GM18526 (cell line): ENCODE measurements at regions not wholly inside any gene's neighbourhood (a gene's known extent, or its start where the extent isn't known, plus 50 kb on each side); places are given as distances from the start of the nearest gene placed in this dataset.

Source experiments
- POLR2A ChIP-seq: IDR thresholded peaks from 3 replicates; pipeline ENCODE4 v1.6.1; 2011; ENCODE audit not compliant: insufficient read length; ENCODE audit errors: extremely low read depth

- TF ChIP-seq POLR2A: no peak
Measured at GRCh38 chr5:123875561-123876275, 363.7 kb downstream of the CSNK1G3 start.

DNA sequence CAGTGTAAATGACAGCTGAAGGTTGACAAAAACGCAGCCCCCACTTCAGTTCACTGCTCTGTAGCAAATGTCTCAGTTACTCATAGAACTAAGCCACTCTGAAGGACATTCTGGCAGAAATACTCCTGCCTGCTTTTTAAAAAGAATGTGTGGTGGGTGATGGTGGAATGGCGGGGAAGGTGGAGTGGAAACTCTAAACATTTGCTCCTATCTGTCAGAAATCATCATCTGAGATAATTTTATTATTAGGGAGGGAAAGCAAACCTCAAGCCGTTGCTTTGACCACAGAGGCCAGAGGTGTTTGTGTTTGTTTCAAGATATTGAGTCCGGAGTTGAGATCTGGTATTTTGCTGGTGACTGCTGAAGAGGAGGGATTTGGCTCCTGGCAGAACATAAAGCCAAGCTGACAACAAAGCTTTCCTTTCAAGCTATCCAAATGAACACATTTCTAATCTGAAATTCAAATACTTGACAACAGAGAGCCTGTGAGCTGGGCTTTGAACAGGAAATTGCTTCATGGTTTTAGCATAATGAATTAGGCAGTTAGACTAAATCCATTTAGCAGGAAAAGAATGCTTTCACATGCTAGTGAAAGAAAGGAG, 362.7 kb downstream of the CSNK1G3 start:
- TF ChIP-seq POLR2A: no peak

DNA sequence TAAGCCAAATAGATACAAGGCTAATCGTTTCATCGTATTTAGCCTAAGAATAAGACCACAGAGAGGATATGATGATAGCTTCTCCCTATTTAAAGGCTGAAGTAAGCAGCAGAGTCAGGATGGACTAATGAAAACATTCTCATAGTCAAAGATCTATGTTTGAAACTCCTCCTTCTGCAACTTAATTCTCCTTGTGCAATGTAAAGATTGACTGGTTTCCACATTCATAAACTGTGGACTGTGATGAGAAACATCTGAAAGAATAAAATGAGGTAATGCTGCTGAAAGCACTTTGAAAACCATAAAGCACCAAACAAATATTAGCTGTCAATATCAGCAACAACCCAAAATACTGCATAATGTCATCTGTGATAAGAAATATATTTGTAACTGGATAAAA, 361.9 kb downstream of the CSNK1G3 start:
- no peak for TF ChIP-seq POLR2A

DNA sequence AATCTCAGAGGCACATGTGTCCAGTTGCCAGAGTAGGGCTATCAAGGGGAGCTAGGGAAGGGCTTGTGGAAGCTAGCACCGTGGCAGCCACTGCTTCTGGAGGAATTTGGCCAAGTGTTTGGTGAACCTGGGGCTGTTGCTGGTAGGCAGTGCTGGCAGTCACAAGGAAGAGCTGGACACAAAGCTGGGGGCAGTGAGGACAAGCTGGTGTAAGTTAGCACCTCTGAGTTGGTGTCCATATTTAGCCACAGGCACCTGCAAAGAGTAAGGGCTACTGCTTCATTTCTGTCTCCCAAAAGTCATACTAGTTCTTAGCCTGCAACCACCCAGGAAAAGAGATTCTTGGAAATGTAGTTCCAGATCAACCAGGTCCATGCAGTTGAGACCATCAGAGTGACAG, 359.4 kb downstream of the CSNK1G3 start:
- no peak for TF ChIP-seq POLR2A

- TF ChIP-seq POLR2A: no peak
Measured at GRCh38 chr5:123868881-123869280, 356.9 kb downstream of the CSNK1G3 start.

DNA sequence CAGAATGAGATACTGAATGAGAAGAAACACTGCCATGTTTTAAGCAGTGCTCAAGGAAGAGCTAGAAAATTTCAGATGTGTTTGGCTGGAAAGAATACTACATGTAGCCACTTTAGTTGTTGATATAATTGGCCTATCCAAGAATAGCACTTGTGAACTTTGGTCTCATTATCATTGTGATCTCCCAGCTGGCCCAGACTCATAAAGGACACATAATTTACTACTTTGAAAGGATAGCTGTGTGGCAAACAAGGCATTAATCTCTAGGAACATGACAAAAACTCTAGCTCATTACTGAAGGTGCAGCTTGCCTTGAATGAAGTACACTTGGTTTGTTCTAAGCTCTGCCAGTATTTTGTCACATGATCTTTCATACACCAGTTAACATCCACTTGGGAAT, 356.3 kb downstream of the CSNK1G3 start:
- no peak for TF ChIP-seq POLR2A

- no peak for TF ChIP-seq POLR2A
Measured at GRCh38 chr5:123865641-123866040, 353.7 kb downstream of the CSNK1G3 start.

GRCh38 chr5:123864578-123864977, 352.6 kb downstream of the CSNK1G3 start:
- TF ChIP-seq POLR2A: no peak

- TF ChIP-seq POLR2A: no peak
Measured at GRCh38 chr5:123858938-123859337, 347.0 kb downstream of the CSNK1G3 start.

GRCh38 chr5:123856766-123857165, 344.8 kb downstream of the CSNK1G3 start:
- no peak for TF ChIP-seq POLR2A

DNA sequence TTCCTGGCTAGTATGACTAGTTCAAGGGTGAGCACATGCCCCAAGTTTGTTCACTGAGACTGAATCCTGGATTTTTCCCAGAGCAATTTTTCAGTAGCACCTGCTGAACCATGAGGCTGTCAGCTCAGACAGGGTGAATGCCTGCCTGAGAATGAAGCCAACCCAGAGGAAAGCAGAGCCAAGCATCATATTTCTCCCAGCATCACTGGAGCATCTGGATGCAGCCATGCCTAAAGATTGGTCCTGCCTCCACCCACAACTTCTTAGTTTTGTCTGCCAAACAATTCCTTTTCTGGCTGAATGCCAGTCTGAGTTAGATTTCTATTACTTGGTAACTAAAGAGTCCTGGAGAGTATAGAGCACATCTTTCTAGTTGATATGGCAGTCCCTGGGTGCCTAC, 343.6 kb downstream of the CSNK1G3 start:
- TF ChIP-seq POLR2A: no peak

DNA sequence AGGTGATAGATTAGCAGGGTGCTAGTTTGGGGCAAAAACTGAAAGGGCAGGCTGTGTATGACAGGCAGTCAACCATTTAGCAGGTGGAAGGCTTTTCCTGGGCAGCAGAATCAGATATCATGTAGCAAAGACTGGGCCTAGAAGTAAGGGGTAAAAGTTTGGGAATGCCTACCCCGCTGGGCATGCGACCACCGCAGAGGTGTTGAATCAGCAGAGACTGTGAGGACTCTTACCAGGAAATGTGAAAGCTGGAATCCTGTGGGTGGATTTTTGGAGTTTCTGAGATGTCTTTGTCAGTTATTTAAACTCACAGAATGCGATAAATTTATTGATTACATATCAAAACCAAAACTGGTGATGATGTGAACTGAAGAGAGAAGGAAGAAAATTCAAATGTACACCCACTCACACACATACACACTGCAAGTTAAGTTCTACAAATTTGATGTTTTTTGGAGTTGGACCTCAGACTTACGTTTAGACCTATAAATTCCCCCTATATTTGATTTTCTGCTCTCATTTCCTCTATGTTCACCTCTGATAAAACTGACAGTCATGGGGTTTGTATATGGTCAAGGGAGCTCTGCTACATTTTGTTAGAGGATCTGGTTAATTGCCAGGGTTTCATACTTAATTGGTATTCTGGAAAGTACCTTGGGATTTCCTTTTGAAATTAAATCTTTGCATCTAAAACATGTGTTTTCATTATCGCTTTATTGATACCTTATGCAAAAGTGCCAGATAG, 333.6 kb downstream of the CSNK1G3 start:
- no peak for TF ChIP-seq POLR2A

GRCh38 chr5:123844873-123845272, 332.9 kb downstream of the CSNK1G3 start:
- no peak for TF ChIP-seq POLR2A

- no peak for TF ChIP-seq POLR2A
Measured at GRCh38 chr5:123835421-123835820, 323.4 kb downstream of the CSNK1G3 start.

DNA sequence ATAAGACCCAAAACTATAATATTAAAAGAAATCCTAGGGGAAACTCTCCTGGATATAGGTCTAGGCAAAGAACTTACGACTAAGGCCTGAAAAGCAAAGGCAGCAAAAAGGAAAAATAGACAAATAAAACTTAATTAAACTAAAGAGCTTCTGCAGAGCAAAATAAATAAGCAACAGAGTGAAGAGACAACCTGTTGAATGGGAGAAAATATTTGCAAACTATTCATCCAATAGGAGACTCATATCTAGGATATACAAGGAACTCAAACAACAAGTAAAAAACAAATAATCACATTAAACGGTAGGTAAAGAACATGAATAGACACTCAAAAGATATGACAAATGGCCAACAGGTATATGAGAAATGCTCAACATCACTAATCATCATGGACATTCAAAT, 318.6 kb downstream of the CSNK1G3 start:
- TF ChIP-seq POLR2A: no peak

GRCh38 chr5:123827811-123828210, 315.8 kb downstream of the CSNK1G3 start:
- no peak for TF ChIP-seq POLR2A

GRCh38 chr5:123819833-123820232, 307.9 kb downstream of the CSNK1G3 start:
- no peak for TF ChIP-seq POLR2A

GRCh38 chr5:123819386-123819785, 307.4 kb downstream of the CSNK1G3 start:
- TF ChIP-seq POLR2A: no peak
